Body of pancreas (tissue), 4 donors: ENCODE measurements at regions not wholly inside any gene's neighbourhood (a gene's known extent, or its start where the extent isn't known, plus 50 kb on each side); places are given as distances from the start of the nearest gene placed in this dataset.

ENCODE experiments used
- CTCF ChIP-seq, 7 experiments: fragments of 450-650 bp in 4 of 7; fragments of 200-600 bp in 3 of 7; sonication (generic) in 3 of 7; IDR thresholded peaks; one replicate each; pipeline ENCODE4 v1.5.1; 2016 to 2019; ENCODE audit warnings: antibody characterized with exemption in 7 of 7
- POLR2A ChIP-seq, 3 donors: fragments of 450-650 bp; IDR thresholded peaks; one replicate each; pipeline ENCODE4 v1.6.1; 2016; ENCODE audit warnings: antibody characterized with exemption in 3 of 3, mild to moderate bottlenecking in 2 of 3

GRCh38 chr1:69138172-69138571 is 429.6 kb upstream of the LRRC7 start:
- TF ChIP-seq POLR2A (IDR thresholded peaks at IDR 0.05) = no peak
- no peak for TF ChIP-seq CTCF (IDR thresholded peaks at IDR 0.05)
